H9 (cell line): ENCODE measurements at regions not wholly inside any gene's neighbourhood (a gene's known extent, or its start where the extent isn't known, plus 50 kb on each side); places are given as distances from the start of the nearest gene placed in this dataset.

Source experiments
- DNase-seq: peaks from one replicate; pipeline ENCODE4 v3.0.0-alpha.2; 2017
- H2AFZ ChIP-seq: one replicate; pipeline ENCODE4 v1.6.1; 2013; ENCODE audit warnings: mild to moderate bottlenecking, low read length, control low read depth, moderate library complexity
- H2AK5ac ChIP-seq: 2 replicates; pipeline ENCODE4 v1.6.1; 2013; ENCODE audit warnings: low read length, control low read depth, mixed read lengths; ENCODE audit not compliant: insufficient read length
- H2BK120ac ChIP-seq: one replicate; pipeline ENCODE4 v1.6.1; 2013; ENCODE audit warnings: low read depth, mild to moderate bottlenecking, low read length, control low read depth, inconsistent platforms; ENCODE audit not compliant: poor library complexity, severe bottlenecking
- H2BK12ac ChIP-seq: 2 replicates; pipeline ENCODE4 v1.6.1; 2013; ENCODE audit warnings: low read length, control low read depth, mixed read lengths, low read depth; ENCODE audit not compliant: insufficient read length
- H2BK15ac ChIP-seq: 2 replicates; pipeline ENCODE4 v1.6.1; 2013; ENCODE audit warnings: low read depth, low read length, control low read depth
- H2BK20ac ChIP-seq: one replicate; pipeline ENCODE4 v1.6.1; 2013; ENCODE audit warnings: low read depth, mild to moderate bottlenecking, low read length, control low read depth, inconsistent platforms; ENCODE audit not compliant: poor library complexity, severe bottlenecking
- H2BK5ac ChIP-seq: 2 replicates; pipeline ENCODE4 v1.6.1; 2013; ENCODE audit warnings: low read length, control low read depth, mixed read lengths; ENCODE audit not compliant: insufficient read length
- H3K14ac ChIP-seq: 2 replicates; pipeline ENCODE4 v1.6.1; 2013; ENCODE audit warnings: low read length, control low read depth; ENCODE audit not compliant: insufficient read depth
- H3K18ac ChIP-seq: 2 replicates; pipeline ENCODE4 v1.6.1; 2013; ENCODE audit warnings: low read depth, mild to moderate bottlenecking, mixed read lengths, low read length, control low read depth; ENCODE audit not compliant: insufficient read length
- H3K23ac ChIP-seq: 2 replicates; pipeline ENCODE4 v1.6.1; 2013; ENCODE audit warnings: low read length, control low read depth, mixed read lengths, low read depth; ENCODE audit not compliant: insufficient read length
- H3K23me2 ChIP-seq: 2 replicates; pipeline ENCODE4 v1.6.1; 2013; ENCODE audit warnings: low read depth, mild to moderate bottlenecking, mixed read lengths, low read length, control low read depth; ENCODE audit not compliant: insufficient read length, poor library complexity, severe bottlenecking
- H3K27ac ChIP-seq: 2 replicates; pipeline ENCODE4 v1.5.1; 2013; ENCODE audit warnings: low read length, control low read depth, mixed read lengths, low read depth; ENCODE audit not compliant: insufficient read length
- H3K27me3 ChIP-seq: 2 replicates; pipeline ENCODE4 v1.6.1; 2013; ENCODE audit warnings: low read length, control low read depth, inconsistent platforms; ENCODE audit not compliant: insufficient read depth
- H3K4ac ChIP-seq: 2 replicates; pipeline ENCODE4 v1.6.1; 2013; ENCODE audit warnings: low read depth, mild to moderate bottlenecking, control low read depth, inconsistent platforms, low read length, moderate library complexity
- H3K4me1 ChIP-seq: 2 replicates; pipeline ENCODE4 v1.6.1; 2013; ENCODE audit warnings: low read length, control low read depth, inconsistent platforms; ENCODE audit not compliant: insufficient read depth
- H3K4me2 ChIP-seq: 2 replicates; pipeline ENCODE4 v1.6.1; 2013; ENCODE audit warnings: low read length, control low read depth, mixed read lengths; ENCODE audit not compliant: insufficient read length, insufficient read depth
- H3K56ac ChIP-seq: 2 replicates; pipeline ENCODE4 v1.6.1; 2013; ENCODE audit warnings: low read depth, mild to moderate bottlenecking, mixed read lengths, low read length, control low read depth; ENCODE audit not compliant: insufficient read length
- H3K79me1 ChIP-seq: 2 replicates; pipeline ENCODE4 v1.6.1; 2013; ENCODE audit warnings: low read depth, mild to moderate bottlenecking, moderate library complexity, low read length, control low read depth, inconsistent platforms; ENCODE audit not compliant: insufficient read depth, poor library complexity, severe bottlenecking
- H3K79me2 ChIP-seq: 2 replicates; pipeline ENCODE4 v1.6.1; 2013; ENCODE audit warnings: low read length, control low read depth, inconsistent platforms; ENCODE audit not compliant: insufficient read depth
- H3K9ac ChIP-seq: 2 replicates; pipeline ENCODE4 v1.6.1; 2013; ENCODE audit warnings: low read length, control low read depth, mixed read lengths; ENCODE audit not compliant: insufficient read length; ENCODE audit errors: extremely low read depth
- H3K9me3 ChIP-seq: one replicate; pipeline ENCODE4 v1.6.1; 2013; ENCODE audit warnings: low read depth, low read length, inconsistent platforms; ENCODE audit not compliant: control insufficient read depth
- H3T11ph ChIP-seq: one replicate; pipeline ENCODE4 v1.6.1; 2013; ENCODE audit warnings: mild to moderate bottlenecking, low read length, control low read depth, inconsistent platforms
- H4K20me1 ChIP-seq: one replicate; pipeline ENCODE4 v1.6.1; 2013; ENCODE audit not compliant: control insufficient read depth, insufficient read length, insufficient read depth
- H4K5ac ChIP-seq: 2 replicates; pipeline ENCODE4 v1.6.1; 2013; ENCODE audit warnings: low read depth, mild to moderate bottlenecking, mixed read lengths, low read length, control low read depth; ENCODE audit not compliant: insufficient read length
- H4K8ac ChIP-seq: replicated peaks from 2 replicates; pipeline ENCODE4 v1.6.1; 2013; ENCODE audit warnings: low read length, control low read depth, mixed read lengths, low read depth; ENCODE audit not compliant: insufficient read length
- H4K91ac ChIP-seq: 2 replicates; pipeline ENCODE4 v1.6.1; 2013; ENCODE audit warnings: low read depth, mild to moderate bottlenecking, moderate library complexity, mixed read lengths, low read length, control low read depth; ENCODE audit not compliant: insufficient read length
- H3K27ac Mint-ChIP-seq, 3 experiments: 2 replicates in 2 of 3; 3 replicates in 1 of 3; pipeline ENCODE4 v1.8.0; 2020 to 2021; ENCODE audit warnings: mixed read lengths in 3 of 3, mild to moderate bottlenecking in 1 of 3, moderate library complexity in 1 of 3
- H3K27me3 Mint-ChIP-seq: 2 replicates; pipeline ENCODE4 v1.8.0; 2021; ENCODE audit warnings: low read depth, mild to moderate bottlenecking, moderate library complexity, mixed read lengths
- H3K36me3 Mint-ChIP-seq, 3 experiments: 2 replicates in 2 of 3; 3 replicates in 1 of 3; pipeline ENCODE4 v1.8.0; 2020 to 2021; ENCODE audit warnings: low read depth in 3 of 3, mixed read lengths in 3 of 3; ENCODE audit not compliant: insufficient read depth in 1 of 3
- H3K4me1 Mint-ChIP-seq, 2 experiments: 2 replicates each; pipeline ENCODE4 v1.8.0; 2020; ENCODE audit warnings: mixed read lengths in 2 of 2
- H3K4me3 Mint-ChIP-seq, 2 experiments: 2 replicates in 1 of 2; 3 replicates in 1 of 2; pipeline ENCODE4 v1.8.0; 2020 to 2021; ENCODE audit warnings: mild to moderate bottlenecking in 2 of 2, mixed read lengths in 2 of 2, moderate library complexity in 1 of 2
- H3K9me3 Mint-ChIP-seq, 2 experiments: 2 replicates in 1 of 2; 3 replicates in 1 of 2; pipeline ENCODE4 v1.8.0; 2020; ENCODE audit warnings: mild to moderate bottlenecking in 2 of 2, mixed read lengths in 2 of 2, moderate library complexity in 1 of 2
- TF ChIP-seq, protein P1 (sequence below): fragments of 200-600 bp; sonication (generic); conservative IDR thresholded peaks from 3 replicates; pipeline ENCODE4 v1.8.0; 2021; ENCODE audit warnings: antibody characterized with exemption, mild to moderate bottlenecking

DNA sequence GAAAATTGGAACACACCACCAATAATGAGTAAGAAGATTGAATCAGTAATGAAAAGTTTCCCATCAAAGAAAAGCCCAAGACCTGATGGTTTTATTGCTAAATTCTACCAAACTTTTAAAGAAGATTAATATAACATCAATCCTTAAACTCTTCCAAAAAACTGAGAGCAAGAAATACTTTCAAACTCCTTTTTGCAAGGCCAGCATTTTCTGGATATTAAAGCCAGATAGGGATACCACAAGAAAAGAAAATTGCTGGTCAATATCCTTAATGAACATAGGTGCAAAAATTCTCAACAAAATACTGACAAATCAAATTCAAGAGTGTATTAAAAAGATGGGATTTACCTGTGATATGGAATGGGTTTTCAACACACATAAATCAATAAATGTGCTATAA lies 484.6 kb downstream of the ANKRD50 start:
- Histone ChIP-seq H3K4me1 (no peaks in the 10 kb centered on the region), H4K8ac (no peak overlapping the region), H4K5ac (no peak overlapping the region), H3K27ac (no peak overlapping the region), H3K23me2 (no peaks in the 10 kb centered on the region), H2BK15ac (no peak overlapping the region), H2BK5ac (no peak overlapping the region), H3K23ac (no peak overlapping the region), H2BK20ac (no peak overlapping the region), H3K4me2 (no peak overlapping the region), H3K9me3 (no peaks in the 10 kb centered on the region), H3K79me2 (no peaks in the 10 kb centered on the region), H2AK5ac (no peak overlapping the region), H2AFZ (no peak overlapping the region), H2BK120ac (no peak overlapping the region), H3K56ac (no peak overlapping the region), H3K27me3 (no peaks in the 10 kb centered on the region), H3K14ac (no peak overlapping the region), H3K9ac (no peak overlapping the region), H3K4ac (no peak overlapping the region), H4K20me1 (no peaks in the 10 kb centered on the region), H3K18ac (no peak overlapping the region), H3T11ph (no peak overlapping the region), H4K91ac (no peak overlapping the region), H2BK12ac (no peak overlapping the region), H3K79me1 (no peaks in the 10 kb centered on the region)
- H3K27me3 Mint-ChIP-seq: no peaks in the 10 kb centered on the region
- peaks cover 0 to 3% of the 10 kb centered on the region in 2 experiments; a peak in 1 of 4 replicates for H3K4me1 Mint-ChIP-seq
- no peak for DNase-seq
- H3K4me3 Mint-ChIP-seq: no peak overlapping the region
- H3K27ac Mint-ChIP-seq: no peak overlapping the region
- H3K36me3 Mint-ChIP-seq: no peaks in the 10 kb centered on the region
- peaks cover 0 to 3% of the 10 kb centered on the region in 2 experiments; a peak in 2 of 5 replicates for H3K9me3 Mint-ChIP-seq
- TF ChIP-seq, protein P1, sequence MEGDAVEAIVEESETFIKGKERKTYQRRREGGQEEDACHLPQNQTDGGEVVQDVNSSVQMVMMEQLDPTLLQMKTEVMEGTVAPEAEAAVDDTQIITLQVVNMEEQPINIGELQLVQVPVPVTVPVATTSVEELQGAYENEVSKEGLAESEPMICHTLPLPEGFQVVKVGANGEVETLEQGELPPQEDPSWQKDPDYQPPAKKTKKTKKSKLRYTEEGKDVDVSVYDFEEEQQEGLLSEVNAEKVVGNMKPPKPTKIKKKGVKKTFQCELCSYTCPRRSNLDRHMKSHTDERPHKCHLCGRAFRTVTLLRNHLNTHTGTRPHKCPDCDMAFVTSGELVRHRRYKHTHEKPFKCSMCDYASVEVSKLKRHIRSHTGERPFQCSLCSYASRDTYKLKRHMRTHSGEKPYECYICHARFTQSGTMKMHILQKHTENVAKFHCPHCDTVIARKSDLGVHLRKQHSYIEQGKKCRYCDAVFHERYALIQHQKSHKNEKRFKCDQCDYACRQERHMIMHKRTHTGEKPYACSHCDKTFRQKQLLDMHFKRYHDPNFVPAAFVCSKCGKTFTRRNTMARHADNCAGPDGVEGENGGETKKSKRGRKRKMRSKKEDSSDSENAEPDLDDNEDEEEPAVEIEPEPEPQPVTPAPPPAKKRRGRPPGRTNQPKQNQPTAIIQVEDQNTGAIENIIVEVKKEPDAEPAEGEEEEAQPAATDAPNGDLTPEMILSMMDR: no peak
